ENCODE measurements at regions not wholly inside any gene's neighbourhood (a gene's known extent, or its start where the extent isn't known, plus 50 kb on each side); places are given as distances from the start of the nearest gene placed in this dataset.

DNA sequence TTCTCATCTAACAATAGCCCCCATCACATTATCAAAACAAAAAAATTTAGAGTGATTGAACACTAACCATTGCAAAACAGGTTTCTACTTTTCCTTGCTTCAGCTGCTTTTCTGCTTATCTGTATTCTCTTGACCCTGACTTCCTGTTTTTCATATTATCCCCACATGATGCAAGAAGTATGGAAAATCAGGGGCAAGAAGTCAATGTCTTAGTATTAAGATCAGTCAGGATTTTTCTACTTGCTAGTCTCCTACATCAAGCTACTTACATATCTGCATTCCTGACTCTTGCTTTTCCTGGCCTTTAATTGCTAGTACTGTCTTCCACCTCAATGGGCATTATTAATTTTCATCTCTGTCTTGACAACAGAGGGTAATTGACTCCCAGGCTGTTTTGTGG, 300.2 kb downstream of the OTOL1 start:
- Mint-ChIP-seq H3K4me3 (no peak overlapping the region), H3K9me3 (peaks cover 2% of the 10 kb centered on the region), H3K27ac (no peak overlapping the region), H3K36me3 (ENCODE audit: low read depth) (no peaks in the 10 kb centered on the region), H3K4me1 (ENCODE audit: low read depth) (no peaks in the 10 kb centered on the region), H3K27me3 (ENCODE audit: low read depth) (no peaks in the 10 kb centered on the region)
- intact Hi-C loops (cut with micrococcal nuclease): no loop called here
- DNase-seq: no peak
- CTCF ChIA-PET: no interaction called here

DNA sequence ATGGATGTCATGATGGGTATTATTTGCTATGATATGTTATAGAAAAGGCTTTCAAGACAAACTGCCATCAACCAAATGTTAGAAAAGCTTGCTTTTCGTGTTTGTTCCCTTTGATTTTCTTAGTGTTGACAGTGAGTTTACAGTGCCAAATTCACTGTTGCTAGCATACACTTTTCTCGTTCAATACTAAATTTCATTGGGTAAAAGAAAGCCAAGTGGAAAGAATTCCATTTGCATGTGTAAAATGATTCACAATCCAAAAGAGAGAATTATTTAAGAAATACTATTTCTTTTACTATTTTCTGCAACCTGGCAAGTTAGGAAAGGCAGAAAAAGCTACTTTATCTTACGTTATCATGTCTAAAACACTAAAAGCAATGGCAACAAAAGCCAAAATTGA, 301.4 kb downstream of the OTOL1 start:
- Mint-ChIP-seq H3K4me3 (no peak overlapping the region), H3K36me3 (ENCODE audit: low read depth) (no peaks in the 10 kb centered on the region), H3K9me3 (peaks cover 6% of the 10 kb centered on the region), H3K4me1 (ENCODE audit: low read depth) (no peaks in the 10 kb centered on the region), H3K27me3 (ENCODE audit: low read depth) (no peaks in the 10 kb centered on the region), H3K27ac (no peak overlapping the region)
- intact Hi-C loops (cut with micrococcal nuclease): no loop called here
- no peak for DNase-seq
- CTCF ChIA-PET: no interaction called here

DNA sequence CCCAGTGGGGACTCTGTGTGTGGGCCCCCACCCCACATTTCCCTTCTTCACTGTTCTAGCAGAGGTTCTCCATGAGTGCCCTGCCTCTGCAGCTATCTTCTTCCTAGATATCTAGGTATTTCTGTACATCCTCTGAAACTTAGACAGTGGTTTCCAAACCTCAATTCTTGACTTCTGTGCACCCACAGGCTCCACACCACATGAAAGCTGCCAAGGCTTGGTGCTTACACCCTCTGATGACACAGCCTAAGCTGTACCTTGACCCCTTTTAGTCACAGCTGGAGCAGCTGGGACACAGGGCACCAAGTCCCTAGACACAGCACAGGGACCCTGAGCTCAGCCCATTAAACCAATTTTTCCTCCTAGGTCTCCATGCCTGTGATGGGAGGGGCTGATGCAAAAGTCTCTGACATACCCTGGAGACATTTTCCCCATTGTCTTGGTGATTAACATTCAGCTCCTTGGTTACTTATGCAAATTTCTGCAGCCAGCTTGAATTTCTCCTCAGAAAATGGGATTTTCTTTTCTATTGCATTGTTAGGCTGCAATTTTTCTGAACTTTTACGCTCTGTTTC, 304.5 kb downstream of the OTOL1 start:
- DNase-seq: no peak
- Mint-ChIP-seq H3K36me3 (ENCODE audit: low read depth) (no peaks in the 10 kb centered on the region), H3K4me1 (ENCODE audit: low read depth) (no peaks in the 10 kb centered on the region), H3K27ac (no peak overlapping the region), H3K27me3 (ENCODE audit: low read depth) (no peaks in the 10 kb centered on the region), H3K9me3 (peaks cover 8% of the 10 kb centered on the region), H3K4me3 (no peak overlapping the region)
- intact Hi-C loops (cut with micrococcal nuclease): no loop called here
- CTCF ChIA-PET: no interaction called here

GRCh38 chr3:161818106-161818505, 321.5 kb downstream of the OTOL1 start:
- CTCF ChIA-PET: no interaction called here

GRCh38 chr3:161821591-161821990, 325.0 kb downstream of the OTOL1 start:
- H3K27me3 Mint-ChIP-seq (ENCODE audit: low read depth): no peaks in the 10 kb centered on the region
- CTCF ChIA-PET: no interaction called here
- DNase-seq: no peak
- no peaks in the 10 kb centered on the region for H3K4me1 Mint-ChIP-seq (ENCODE audit: low read depth)
- no peak overlapping the region for H3K27ac Mint-ChIP-seq
- no peaks in the 10 kb centered on the region for H3K36me3 Mint-ChIP-seq (ENCODE audit: low read depth)
- intact Hi-C loops (cut with micrococcal nuclease): no loop called here
- no peak overlapping the region for H3K4me3 Mint-ChIP-seq
- no peaks in the 10 kb centered on the region for H3K9me3 Mint-ChIP-seq

More at GRCh38 chr3:161818106-161818505, 321.5 kb downstream of the OTOL1 start:
- Mint-ChIP-seq H3K9me3 (no peaks in the 10 kb centered on the region), H3K36me3 (ENCODE audit: low read depth) (no peaks in the 10 kb centered on the region), H3K27ac (no peak overlapping the region), H3K27me3 (ENCODE audit: low read depth) (no peaks in the 10 kb centered on the region), H3K4me3 (no peak overlapping the region), H3K4me1 (ENCODE audit: low read depth) (no peaks in the 10 kb centered on the region)
- no peak for DNase-seq
- intact Hi-C loops (cut with micrococcal nuclease): no loop called here

GRCh38 chr3:161822291-161822690, 325.7 kb downstream of the OTOL1 start:
- H3K27me3 Mint-ChIP-seq (ENCODE audit: low read depth): no peaks in the 10 kb centered on the region
- no peak for DNase-seq
- no peaks in the 10 kb centered on the region for H3K4me1 Mint-ChIP-seq (ENCODE audit: low read depth)
- no peaks in the 10 kb centered on the region for H3K9me3 Mint-ChIP-seq
- intact Hi-C loops (cut with micrococcal nuclease): no loop called here
- no peak overlapping the region for H3K27ac Mint-ChIP-seq
- no peaks in the 10 kb centered on the region for H3K36me3 Mint-ChIP-seq (ENCODE audit: low read depth)
- no peak overlapping the region for H3K4me3 Mint-ChIP-seq
- CTCF ChIA-PET: no interaction called here

DNA sequence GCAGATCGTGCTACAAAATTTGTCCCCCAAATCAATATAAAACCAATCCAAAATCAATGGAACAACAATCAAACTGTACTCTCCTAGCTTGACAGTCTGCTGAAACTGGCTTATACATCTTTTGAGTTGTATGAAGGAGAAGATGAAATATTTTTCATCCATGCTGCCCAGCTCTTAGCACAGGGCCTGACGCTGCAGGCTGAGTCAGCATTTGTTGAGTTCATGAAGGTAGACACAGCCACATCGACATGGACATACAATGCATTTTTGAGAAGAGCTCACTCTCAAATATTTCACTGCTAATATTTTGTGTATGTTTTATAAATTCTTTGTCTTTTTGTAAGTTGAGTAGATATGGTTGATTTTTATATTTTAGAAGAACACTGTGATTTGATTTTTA, 327.3 kb downstream of the OTOL1 start:
- CTCF ChIA-PET: no interaction called here
- Mint-ChIP-seq H3K4me1 (ENCODE audit: low read depth) (no peaks in the 10 kb centered on the region), H3K27ac (no peak overlapping the region), H3K9me3 (no peaks in the 10 kb centered on the region), H3K4me3 (no peak overlapping the region), H3K27me3 (ENCODE audit: low read depth) (no peaks in the 10 kb centered on the region), H3K36me3 (ENCODE audit: low read depth) (no peaks in the 10 kb centered on the region)
- DNase-seq: no peak
- intact Hi-C loops (cut with micrococcal nuclease): no loop called here

DNA sequence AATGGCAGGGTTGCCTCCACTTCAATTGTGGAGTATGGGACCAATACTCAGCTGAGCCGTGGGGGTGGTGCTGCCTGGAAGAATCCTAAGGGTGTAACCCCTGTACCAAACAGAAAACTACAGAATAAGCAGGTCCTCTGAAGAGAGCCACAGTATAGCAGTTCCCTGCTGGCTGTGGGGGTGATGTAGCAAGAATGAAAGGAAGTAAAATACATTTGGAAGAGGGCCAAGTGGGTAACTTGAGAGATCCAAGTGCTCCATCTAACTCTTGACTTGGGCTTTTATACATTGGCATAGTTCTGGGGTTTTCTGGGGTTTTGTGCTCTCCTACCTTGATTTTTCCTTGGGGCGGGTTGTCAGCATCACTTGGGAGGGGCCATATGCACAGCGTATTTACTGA, 341.4 kb downstream of the OTOL1 start:
- Mint-ChIP-seq H3K27ac (no peak overlapping the region), H3K9me3 (no peaks in the 10 kb centered on the region), H3K27me3 (ENCODE audit: low read depth) (no peaks in the 10 kb centered on the region), H3K36me3 (ENCODE audit: low read depth) (no peaks in the 10 kb centered on the region), H3K4me3 (no peak overlapping the region), H3K4me1 (ENCODE audit: low read depth) (no peaks in the 10 kb centered on the region)
- no peak for DNase-seq
- CTCF ChIA-PET: no interaction called here
- intact Hi-C loops (cut with micrococcal nuclease): no loop called here

GRCh38 chr3:161848376-161848775, 351.8 kb downstream of the OTOL1 start:
- Mint-ChIP-seq H3K27me3 (ENCODE audit: low read depth) (peaks cover 2% of the 10 kb centered on the region), H3K9me3 (no peaks in the 10 kb centered on the region), H3K4me1 (ENCODE audit: low read depth) (no peaks in the 10 kb centered on the region), H3K4me3 (no peak overlapping the region), H3K36me3 (ENCODE audit: low read depth) (no peaks in the 10 kb centered on the region), H3K27ac (no peak overlapping the region)
- intact Hi-C loops (cut with micrococcal nuclease): no loop called here
- CTCF ChIA-PET: no interaction called here
- DNase-seq: no peak

DNA sequence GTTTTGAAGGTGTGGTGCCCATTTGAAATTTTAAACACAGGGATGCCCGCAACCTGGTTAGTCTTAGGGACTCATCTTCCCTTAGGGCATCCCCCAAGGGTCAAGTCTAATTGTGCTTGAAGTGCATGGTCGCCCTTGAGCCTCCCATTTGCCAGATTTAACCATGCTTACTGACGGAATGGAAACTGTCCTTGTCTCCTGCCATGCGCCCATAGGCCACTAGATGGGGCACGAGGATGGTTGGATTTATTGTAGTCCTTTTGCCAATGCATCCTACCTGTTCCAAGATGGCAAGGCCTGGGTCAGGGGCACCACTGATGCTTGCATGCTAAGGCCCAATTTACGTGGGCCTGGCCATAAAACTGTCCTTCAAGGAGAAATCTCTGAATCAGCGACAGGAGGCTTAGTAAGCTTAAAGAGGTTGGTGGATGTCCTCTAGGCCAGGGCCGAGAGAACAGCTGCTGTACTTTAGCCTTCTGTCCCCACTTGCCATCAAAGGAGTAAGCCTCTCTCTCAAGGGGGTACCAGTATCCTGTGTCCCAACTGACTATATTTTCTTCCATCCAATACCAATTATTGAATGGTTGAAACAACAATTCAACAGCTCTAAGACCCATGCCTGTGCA, 355.4 kb downstream of the OTOL1 start:
- Mint-ChIP-seq H3K4me3 (no peak overlapping the region), H3K27ac (no peak overlapping the region), H3K36me3 (ENCODE audit: low read depth) (no peaks in the 10 kb centered on the region), H3K4me1 (ENCODE audit: low read depth) (no peaks in the 10 kb centered on the region), H3K27me3 (ENCODE audit: low read depth) (peaks cover 3% of the 10 kb centered on the region), H3K9me3 (no peaks in the 10 kb centered on the region)
- intact Hi-C loops (cut with micrococcal nuclease): loop anchor here (2.0 to 10.0 kb wide), 2 partner anchors 1203 to 1639 kb away; no protein-coding TSS in a partner anchor
- CTCF ChIA-PET: no interaction called here
- peak; percentile 49 for DNase-seq

- Mint-ChIP-seq H3K27ac (no peak overlapping the region), H3K9me3 (no peaks in the 10 kb centered on the region)
- no peak for DNase-seq
Observed at GRCh38 chr3:161852744-161853143, 356.1 kb downstream of the OTOL1 start.

GRCh38 chr3:161854232-161854771, 357.7 kb downstream of the OTOL1 start:
- Mint-ChIP-seq H3K4me1 (ENCODE audit: low read depth) (no peaks in the 10 kb centered on the region), H3K9me3 (no peaks in the 10 kb centered on the region), H3K4me3 (no peak overlapping the region), H3K36me3 (ENCODE audit: low read depth) (no peaks in the 10 kb centered on the region), H3K27me3 (ENCODE audit: low read depth) (peaks cover 3% of the 10 kb centered on the region), H3K27ac (no peak overlapping the region)
- CTCF ChIA-PET: interaction anchor here (0.8 to 1.1 kb wide), 2 partner anchors 85 to 147 kb away, joined by 3 read pairs; no protein-coding TSS in a partner anchor
- intact Hi-C loops (cut with micrococcal nuclease): loop anchor here (10.0 kb wide), 1 partner anchor 1200 kb away; no protein-coding TSS in a partner anchor
- peak; percentile 27 for DNase-seq

More at GRCh38 chr3:161852744-161853143, 356.1 kb downstream of the OTOL1 start:
- no peaks in the 10 kb centered on the region for H3K4me1 Mint-ChIP-seq (ENCODE audit: low read depth)
- H3K27me3 Mint-ChIP-seq (ENCODE audit: low read depth): peaks cover 3% of the 10 kb centered on the region
- intact Hi-C loops (cut with micrococcal nuclease): loop anchor here (2.0 to 10.0 kb wide), 2 partner anchors 1202 to 1638 kb away; no protein-coding TSS in a partner anchor
- no peak overlapping the region for H3K4me3 Mint-ChIP-seq
- CTCF ChIA-PET: interaction anchor here (0.5 kb wide), 1 partner anchor 358 kb away, joined by 3 read pairs; no protein-coding TSS in a partner anchor
- no peaks in the 10 kb centered on the region for H3K36me3 Mint-ChIP-seq (ENCODE audit: low read depth)

DNA sequence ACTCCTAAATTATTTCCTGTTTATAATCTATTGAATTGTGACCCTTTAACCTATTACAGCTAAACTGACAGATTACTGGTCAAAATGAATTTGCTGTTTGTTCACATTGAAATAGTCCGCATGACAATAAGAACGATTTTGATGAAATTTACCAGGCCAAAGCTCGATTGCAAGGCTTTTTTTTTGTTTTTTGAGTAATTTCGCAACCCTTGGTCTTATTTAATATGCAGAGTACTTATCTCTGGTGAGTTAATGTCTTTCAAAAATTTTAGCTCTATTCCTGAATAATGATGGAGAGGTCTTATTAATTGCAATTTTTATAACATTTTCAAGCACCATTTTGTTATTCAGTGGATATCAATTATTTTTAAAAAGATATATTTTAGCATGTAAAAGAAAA, 362.4 kb downstream of the OTOL1 start:
- Mint-ChIP-seq H3K27ac (no peak overlapping the region), H3K4me1 (ENCODE audit: low read depth) (no peaks in the 10 kb centered on the region), H3K4me3 (no peak overlapping the region), H3K9me3 (no peaks in the 10 kb centered on the region), H3K36me3 (ENCODE audit: low read depth) (no peaks in the 10 kb centered on the region), H3K27me3 (ENCODE audit: low read depth) (no peaks in the 10 kb centered on the region)
- intact Hi-C loops (cut with micrococcal nuclease): loop anchor here (10.0 kb wide), 1 partner anchor 1196 kb away; no protein-coding TSS in a partner anchor
- DNase-seq: no peak
- CTCF ChIA-PET: no interaction called here
